ENCODE measurements at regions not wholly inside any gene's neighbourhood (a gene's known extent, or its start where the extent isn't known, plus 50 kb on each side); places are given as distances from the start of the nearest gene placed in this dataset.

GRCh38 chr18:10100941-10101701 is 187.3 kb downstream of the VAPA start:
- ChIA-PET CTCF (no interaction called here), POLR2A (ENCODE audit: unreplicated experiment) (no interaction called here)
- H4K8ac ChIP-seq (ENCODE audit: low read depth in 2 of 2, low read length in 2 of 2): no peak overlapping the region
- no peak for DNase-seq
- no peak overlapping the region for H3K56ac ChIP-seq (ENCODE audit: extremely low read depth, insufficient read depth, low read length)
- no peak overlapping the region for H3K4ac ChIP-seq (ENCODE audit: low read depth, low read length)
- no peak overlapping the region for H3K9ac ChIP-seq (ENCODE audit: low read depth, low read length)
- H3K4me1 ChIP-seq (ENCODE audit: control insufficient read depth, insufficient read depth, low read length): peaks cover 5% of the 10 kb centered on the region; the same call in 1 of the 2 replicates
- no peaks in the 10 kb centered on the region for H4K20me1 ChIP-seq (ENCODE audit: insufficient read depth, low read length)
- no TSS peak for BruUV-seq (replicated peaks)
- H2AK9ac ChIP-seq (replicated peaks; ENCODE audit: low read depth, low read length, poor library complexity): no peak overlapping the region
- H2BK120ac ChIP-seq (ENCODE audit: low read depth, low read length): no peak overlapping the region
- peaks cover 8% of the 10 kb centered on the region; the same call in 1 of the 2 replicates for H3K9me1 ChIP-seq (ENCODE audit: insufficient read depth, low read length)
- H2AK5ac ChIP-seq (ENCODE audit: low read depth, low read length): no peak overlapping the region
- TF ChIP-seq BHLHE40 (IDR thresholded peaks at IDR 0.05; ENCODE audit: low read depth, low read length) (no peak), MAZ (IDR thresholded peaks at IDR 0.05; ENCODE audit: borderline replicate concordance, low read depth, low read length) (no peak), NFE2L2 (IDR thresholded peaks at IDR 0.05; ENCODE audit: low read depth, low read length) (no peak), SMC3 (IDR thresholded peaks at IDR 0.05; ENCODE audit: low read depth, low read length) (no peak), RAD21 (IDR thresholded peaks at IDR 0.05; ENCODE audit: low read length) (no peak), USF2 (IDR thresholded peaks at IDR 0.05; ENCODE audit: low read depth, low read length) (no peak), ELK1 (IDR thresholded peaks at IDR 0.05; ENCODE audit: borderline replicate concordance, low read depth, low read length) (no peak), CTCF (conservative IDR thresholded peaks at IDR 0.05; ENCODE audit: low read depth, low read length) (no peak), RCOR1 (IDR thresholded peaks at IDR 0.05; ENCODE audit: insufficient replicate concordance, low read length) (no peak), RFX5 (IDR thresholded peaks at IDR 0.05; ENCODE audit: low read depth, low read length) (no peak), CHD1 (IDR thresholded peaks at IDR 0.05; ENCODE audit: low read depth, low read length) (no peak), POLR2A (IDR thresholded peaks at IDR 0.05; ENCODE audit: low read depth, low read length) (no peak), MXI1 (IDR thresholded peaks at IDR 0.05; ENCODE audit: borderline replicate concordance, low read depth, low read length) (no peak), MAFK (IDR thresholded peaks at IDR 0.05; ENCODE audit: low read depth, low read length) (no peak), CEBPB (IDR thresholded peaks at IDR 0.05; ENCODE audit: low read depth, low read length) (no peak), FOS (IDR thresholded peaks at IDR 0.05; ENCODE audit: low read depth, low read length) (no peak)
- no peaks in the 10 kb centered on the region for H3K79me1 ChIP-seq (ENCODE audit: low read depth in 1 of 2, low read length in 2 of 2)
- H2BK20ac ChIP-seq (ENCODE audit: low read depth, low read length): no peak overlapping the region
- no peak overlapping the region for H2AFZ ChIP-seq (replicated peaks; ENCODE audit: low read length, poor library complexity)
- no peak overlapping the region for H3K14ac ChIP-seq (replicated peaks; ENCODE audit: low read depth, low read length)
- no peak overlapping the region for H3K4me3 ChIP-seq (ENCODE audit: insufficient read depth, low read depth, low read length)
- peaks cover 6% of the 10 kb centered on the region; the same call in 1 of the 2 replicates for H3K9me3 ChIP-seq (ENCODE audit: control insufficient read depth, insufficient read depth, low read length)
- H4K5ac ChIP-seq (ENCODE audit: low read depth, low read length): no peak overlapping the region
- no peak overlapping the region for H3K23ac ChIP-seq (ENCODE audit: low read depth, low read length)
- in situ Hi-C loops (cut with MboI; ENCODE audit: low sequenced_read_pairs) (no loop called here), dilution Hi-C loops (cut with HindIII; ENCODE audit: low sequenced_read_pairs, unreplicated experiment) (no loop called here), intact Hi-C loops (cut with micrococcal nuclease) (loop anchor here (10.0 kb wide), 1 partner anchor 1086 kb away; no protein-coding TSS in a partner anchor)
- no peak overlapping the region for H4K91ac ChIP-seq (ENCODE audit: insufficient read depth, low read depth, low read length)
- ATAC-seq (ENCODE audit: low read depth): peak; percentile 24
- WGBS, 2 experiments (ENCODE audit: extremely low coverage in 2 of 2, insufficient read length in 1 of 2): 20% methylated on average over 1 of the region's 12 CpGs; no CpG with 5 or more reads in 1 of the 2 experiments
- peaks cover 15% of the 10 kb centered on the region for H3K27me3 ChIP-seq (ENCODE audit: control insufficient read depth, insufficient read depth, low read length)
- no peak overlapping the region for H3K4me2 ChIP-seq (ENCODE audit: low read depth, low read length)
- H2BK15ac ChIP-seq (ENCODE audit: low read depth, low read length): no peak overlapping the region
- no peaks in the 10 kb centered on the region for H3K36me3 ChIP-seq (ENCODE audit: control insufficient read depth, insufficient read depth, low read length)
- no peak overlapping the region for H3K18ac ChIP-seq (ENCODE audit: low read depth, low read length)
- no peak overlapping the region for H2BK5ac ChIP-seq (ENCODE audit: low read depth, low read length, poor library complexity, severe bottlenecking)
- H3K27ac ChIP-seq (ENCODE audit: insufficient read depth, low read length): no peak overlapping the region

Data from IMR-90 (cell line).